ENCODE measurements at regions not wholly inside any gene's neighbourhood (a gene's known extent, or its start where the extent isn't known, plus 50 kb on each side); places are given as distances from the start of the nearest gene placed in this dataset.
"Not testable (repeated sequence)": the region's sequence is repeated elsewhere in the genome, so short reads cannot be mapped to it uniquely, and the experiment has no call there.

DNA sequence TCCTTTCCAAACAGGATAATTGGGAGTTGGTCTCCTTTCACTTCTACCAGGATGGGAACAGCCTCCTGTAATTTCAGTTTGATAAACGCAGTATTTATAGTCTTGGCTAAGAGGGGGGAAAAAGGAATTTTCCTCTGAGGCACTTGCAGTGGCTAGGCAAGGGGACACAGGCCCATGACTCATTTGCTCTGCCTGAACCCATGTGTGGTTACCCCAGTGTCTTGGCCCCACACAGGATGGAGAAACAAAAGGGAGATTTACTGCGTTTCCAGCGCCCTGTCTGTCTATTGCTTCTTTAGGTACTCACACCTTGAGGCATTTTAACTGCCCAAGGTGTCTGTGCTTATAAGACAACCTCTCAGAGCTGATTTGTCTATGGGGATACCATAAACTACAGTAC is 74.8 kb upstream of the NEDD9 start:
- no peaks in the 10 kb centered on the region for H3K27me3 Mint-ChIP-seq
- H3K27ac Mint-ChIP-seq: peak overlapping the region; percentile 37
- no peak overlapping the region for H3K4me3 Mint-ChIP-seq
- H3K9me3 Mint-ChIP-seq: no peaks in the 10 kb centered on the region
- no peak for DNase-seq (ENCODE audit: low spot score in 2 of 2)
- H3K36me3 Mint-ChIP-seq: peaks cover 56% of the 10 kb centered on the region
- H3K4me1 Mint-ChIP-seq: peaks cover 17% of the 10 kb centered on the region
- ATAC-seq (ENCODE audit: low read depth): no peak

DNA sequence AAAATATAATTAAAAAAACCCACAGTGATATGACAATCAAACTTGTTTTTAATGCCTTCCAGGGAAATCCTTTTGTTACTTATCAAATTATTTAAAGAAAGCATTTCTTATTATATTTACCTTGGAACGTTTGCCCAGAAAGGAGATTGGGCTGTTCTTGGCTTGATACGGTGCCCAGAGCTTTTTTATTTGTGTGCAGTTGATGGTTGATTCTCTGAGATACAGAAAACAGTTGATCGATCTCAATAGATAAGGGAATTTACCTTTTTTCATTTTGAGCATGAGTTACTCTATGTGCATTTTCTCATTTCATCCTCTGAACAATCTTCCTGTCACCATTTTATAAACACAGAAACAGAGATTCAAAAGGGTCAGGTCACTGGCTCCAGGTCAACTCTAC is 72.5 kb upstream of the NEDD9 start:
- no peak for DNase-seq (ENCODE audit: low spot score in 2 of 2)
- no peak overlapping the region for H3K27ac Mint-ChIP-seq
- peaks cover 64% of the 10 kb centered on the region for H3K36me3 Mint-ChIP-seq
- H3K27me3 Mint-ChIP-seq: no peaks in the 10 kb centered on the region
- H3K4me1 Mint-ChIP-seq: peaks cover 17% of the 10 kb centered on the region
- H3K9me3 Mint-ChIP-seq: peaks cover 8% of the 10 kb centered on the region
- no peak overlapping the region for H3K4me3 Mint-ChIP-seq
- no peak for ATAC-seq (ENCODE audit: low read depth)

- not testable (repeated sequence) for H3K4me3 Mint-ChIP-seq; H3K27me3 Mint-ChIP-seq; DNase-seq (ENCODE audit: low spot score in 2 of 2); ATAC-seq (ENCODE audit: low read depth)
- H3K27ac Mint-ChIP-seq: peak overlapping the region; percentile 17
- H3K9me3 Mint-ChIP-seq: peaks cover 10% of the 10 kb centered on the region
- peaks cover 22% of the 10 kb centered on the region for H3K4me1 Mint-ChIP-seq
- peaks cover 75% of the 10 kb centered on the region for H3K36me3 Mint-ChIP-seq
Measured at GRCh38 chr6:11299876-11300428, 67.5 kb upstream of the NEDD9 start.

DNA sequence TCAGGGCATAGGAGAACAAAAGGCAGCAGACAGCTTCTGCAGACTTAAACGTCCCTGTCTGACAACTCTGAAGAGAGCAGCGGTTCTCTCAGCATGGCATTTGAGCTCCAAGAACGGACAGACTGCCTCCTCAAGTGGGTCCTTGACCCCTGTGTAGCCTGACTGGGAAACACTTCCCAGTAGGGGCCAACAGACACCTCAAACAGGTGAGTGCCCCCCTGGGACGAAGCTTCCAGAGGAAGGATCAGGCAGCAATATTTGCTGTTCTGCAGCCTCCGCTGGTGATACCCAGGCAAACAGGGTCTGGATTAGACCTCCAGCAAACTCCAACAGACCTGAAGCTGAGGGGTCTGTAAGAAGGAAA is 66.9 kb upstream of the NEDD9 start:
- not testable (repeated sequence) for H3K4me3 Mint-ChIP-seq; ATAC-seq (ENCODE audit: low read depth); H3K27ac Mint-ChIP-seq; H3K27me3 Mint-ChIP-seq; DNase-seq (ENCODE audit: low spot score in 2 of 2)
- H3K9me3 Mint-ChIP-seq: peaks cover 10% of the 10 kb centered on the region
- H3K4me1 Mint-ChIP-seq: peaks cover 22% of the 10 kb centered on the region
- H3K36me3 Mint-ChIP-seq: peaks cover 75% of the 10 kb centered on the region

- H3K27ac Mint-ChIP-seq: no peak overlapping the region
Measured at GRCh38 chr6:11298651-11299420, 66.4 kb upstream of the NEDD9 start.

GRCh38 chr6:11297376-11297729 is 64.9 kb upstream of the NEDD9 start:
- no peak for ATAC-seq (ENCODE audit: low read depth)
- H3K36me3 Mint-ChIP-seq: peaks cover 66% of the 10 kb centered on the region

More at GRCh38 chr6:11298651-11299420, 66.4 kb upstream of the NEDD9 start:
- H3K4me1 Mint-ChIP-seq: peaks cover 23% of the 10 kb centered on the region
- peaks cover 10% of the 10 kb centered on the region for H3K9me3 Mint-ChIP-seq
- ATAC-seq (ENCODE audit: low read depth) (no peak), DNase-seq (ENCODE audit: low spot score in 2 of 2) (no peak)
- peaks cover 74% of the 10 kb centered on the region for H3K36me3 Mint-ChIP-seq
- no peak overlapping the region for H3K4me3 Mint-ChIP-seq
- no peaks in the 10 kb centered on the region for H3K27me3 Mint-ChIP-seq

GRCh38 chr6:11296449-11297375 is 64.2 kb upstream of the NEDD9 start:
- DNase-seq (ENCODE audit: low spot score in 2 of 2) (no peak), ATAC-seq (ENCODE audit: low read depth) (no peak)
- Mint-ChIP-seq H3K27ac (peak overlapping the region; percentile 51), H3K36me3 (peaks cover 65% of the 10 kb centered on the region), H3K27me3 (no peaks in the 10 kb centered on the region), H3K9me3 (peaks cover 8% of the 10 kb centered on the region), H3K4me1 (peaks cover 19% of the 10 kb centered on the region), H3K4me3 (no peak overlapping the region)

More at GRCh38 chr6:11297376-11297729, 64.9 kb upstream of the NEDD9 start:
- H3K4me1 Mint-ChIP-seq: peaks cover 21% of the 10 kb centered on the region
- DNase-seq (ENCODE audit: low spot score in 2 of 2): no peak
- no peak overlapping the region for H3K27ac Mint-ChIP-seq
- H3K9me3 Mint-ChIP-seq: peaks cover 10% of the 10 kb centered on the region
- no peak overlapping the region for H3K4me3 Mint-ChIP-seq
- no peaks in the 10 kb centered on the region for H3K27me3 Mint-ChIP-seq

- peaks cover 14% of the 10 kb centered on the region for H3K4me1 Mint-ChIP-seq
- no peak for ATAC-seq (ENCODE audit: low read depth)
- H3K9me3 Mint-ChIP-seq: peaks cover 5% of the 10 kb centered on the region
- no peaks in the 10 kb centered on the region for H3K27me3 Mint-ChIP-seq
- no peak overlapping the region for H3K4me3 Mint-ChIP-seq
- peaks cover 59% of the 10 kb centered on the region for H3K36me3 Mint-ChIP-seq
- peak overlapping the region; percentile 51 for H3K27ac Mint-ChIP-seq
- DNase-seq (ENCODE audit: low spot score in 2 of 2): no peak
Measured at GRCh38 chr6:11295969-11296368, 63.5 kb upstream of the NEDD9 start.

GRCh38 chr6:11294228-11294627 is 61.8 kb upstream of the NEDD9 start:
- Mint-ChIP-seq H3K9me3 (peaks cover 2% of the 10 kb centered on the region), H3K36me3 (peaks cover 56% of the 10 kb centered on the region), H3K27ac (no peak overlapping the region), H3K4me1 (peaks cover 10% of the 10 kb centered on the region), H3K27me3 (no peaks in the 10 kb centered on the region), H3K4me3 (no peak overlapping the region)
- DNase-seq (ENCODE audit: low spot score in 2 of 2) (no peak), ATAC-seq (ENCODE audit: low read depth) (no peak)

DNA sequence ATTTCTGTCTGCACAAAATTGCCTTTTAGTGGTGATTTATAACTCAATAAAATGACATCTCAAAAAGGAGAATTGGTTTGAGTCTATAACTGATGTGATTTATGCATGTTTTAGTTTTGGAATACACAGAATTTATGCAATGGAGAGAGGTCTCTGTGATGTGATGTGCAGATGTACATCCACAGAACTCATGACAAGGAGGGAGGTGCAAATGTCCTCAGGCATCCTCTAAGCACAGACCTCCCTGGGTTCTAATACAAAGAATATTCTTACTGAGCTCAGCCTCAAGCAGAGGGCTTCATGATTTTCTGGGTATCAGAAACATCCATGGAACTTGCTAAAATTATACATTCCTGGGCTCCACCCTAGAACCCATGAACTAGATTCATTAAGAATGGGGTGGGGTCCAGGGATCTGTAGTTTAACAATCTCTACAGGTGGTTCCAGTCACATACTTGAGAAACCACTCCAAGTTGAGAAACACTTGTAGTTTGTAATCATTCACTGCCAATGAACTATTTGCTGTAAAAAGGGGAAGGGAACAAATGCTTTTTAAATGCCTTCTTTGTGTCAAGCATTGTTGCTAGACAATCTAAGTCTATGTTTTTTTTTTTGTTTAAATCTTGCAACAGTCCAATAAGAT is 60.2 kb upstream of the NEDD9 start:
- no peak overlapping the region for H3K27ac Mint-ChIP-seq

GRCh38 chr6:11292091-11292490 is 59.6 kb upstream of the NEDD9 start:
- no peak overlapping the region for H3K4me3 Mint-ChIP-seq
- H3K27me3 Mint-ChIP-seq: no peaks in the 10 kb centered on the region
- ATAC-seq (ENCODE audit: low read depth): no peak

More for the DNA sequence above, 60.2 kb upstream of the NEDD9 start:
- Mint-ChIP-seq H3K9me3 (peaks cover 3% of the 10 kb centered on the region), H3K4me1 (peaks cover 10% of the 10 kb centered on the region), H3K27me3 (no peaks in the 10 kb centered on the region), H3K36me3 (peaks cover 58% of the 10 kb centered on the region), H3K4me3 (no peak overlapping the region)
- DNase-seq (ENCODE audit: low spot score in 2 of 2) (no peak), ATAC-seq (ENCODE audit: low read depth) (no peak)

GRCh38 chr6:11291582-11291981 is 59.1 kb upstream of the NEDD9 start:
- H3K4me1 Mint-ChIP-seq: peaks cover 12% of the 10 kb centered on the region
- H3K27me3 Mint-ChIP-seq: no peaks in the 10 kb centered on the region
- no peak for DNase-seq (ENCODE audit: low spot score in 2 of 2)
- H3K9me3 Mint-ChIP-seq: peaks cover 3% of the 10 kb centered on the region
- no peak overlapping the region for H3K4me3 Mint-ChIP-seq
- H3K36me3 Mint-ChIP-seq: peaks cover 56% of the 10 kb centered on the region
- peak overlapping the region; percentile 45 for H3K27ac Mint-ChIP-seq
- ATAC-seq (ENCODE audit: low read depth): no peak

More at GRCh38 chr6:11292091-11292490, 59.6 kb upstream of the NEDD9 start:
- no peak overlapping the region for H3K27ac Mint-ChIP-seq
- peaks cover 10% of the 10 kb centered on the region for H3K4me1 Mint-ChIP-seq
- peaks cover 3% of the 10 kb centered on the region for H3K9me3 Mint-ChIP-seq
- H3K36me3 Mint-ChIP-seq: peaks cover 57% of the 10 kb centered on the region
- no peak for DNase-seq (ENCODE audit: low spot score in 2 of 2)

DNA sequence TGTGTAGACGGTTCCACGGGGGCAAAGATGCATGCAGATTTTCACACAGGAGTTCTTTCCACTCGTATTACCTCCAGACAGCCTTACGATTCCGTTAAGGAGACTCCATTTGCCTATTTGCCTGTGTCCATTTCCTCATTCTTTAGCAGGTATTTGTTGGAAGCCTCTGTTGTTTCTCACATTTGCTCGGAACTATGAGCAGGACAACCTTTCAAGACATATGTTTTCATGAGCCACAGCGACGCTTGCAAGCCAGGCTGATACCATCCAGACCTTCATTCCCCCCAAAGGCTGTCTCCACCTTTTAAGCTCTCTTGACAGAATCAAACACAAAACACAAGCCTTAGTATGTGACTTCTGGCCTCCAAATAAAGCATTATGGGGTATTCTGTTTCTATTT is 57.6 kb upstream of the NEDD9 start:
- H3K27me3 Mint-ChIP-seq: no peaks in the 10 kb centered on the region
- ATAC-seq (ENCODE audit: low read depth): no peak
- peaks cover 42% of the 10 kb centered on the region for H3K36me3 Mint-ChIP-seq
- no peak overlapping the region for H3K27ac Mint-ChIP-seq
- no peak for DNase-seq (ENCODE audit: low spot score in 2 of 2)
- peaks cover 1% of the 10 kb centered on the region for H3K9me3 Mint-ChIP-seq
- peaks cover 8% of the 10 kb centered on the region for H3K4me1 Mint-ChIP-seq
- no peak overlapping the region for H3K4me3 Mint-ChIP-seq

GRCh38 chr6:11288065-11288464 is 55.6 kb upstream of the NEDD9 start:
- H3K36me3 Mint-ChIP-seq: peaks cover 31% of the 10 kb centered on the region
- H3K4me1 Mint-ChIP-seq: peaks cover 2% of the 10 kb centered on the region
- DNase-seq (ENCODE audit: low spot score in 2 of 2) (no peak), ATAC-seq (ENCODE audit: low read depth) (no peak)
- peaks cover 1% of the 10 kb centered on the region for H3K9me3 Mint-ChIP-seq
- H3K27ac Mint-ChIP-seq: no peak overlapping the region
- H3K27me3 Mint-ChIP-seq: no peaks in the 10 kb centered on the region
- no peak overlapping the region for H3K4me3 Mint-ChIP-seq
